C4-2B (cell line): ENCODE measurements at regions not wholly inside any gene's neighbourhood (a gene's known extent, or its start where the extent isn't known, plus 50 kb on each side); places are given as distances from the start of the nearest gene placed in this dataset.
"Not testable (repeated sequence)": the region's sequence is repeated elsewhere in the genome, so short reads cannot be mapped to it uniquely, and the experiment has no call there.

Source experiments
- ZFX ChIP-seq: fragments of 450-650 bp; IDR thresholded peaks from 2 replicates; pipeline ENCODE4 v1.6.1; 2017
- TF ChIP-seq, protein P1 (sequence below): fragments of 450-650 bp; conservative IDR thresholded peaks from 2 replicates; pipeline ENCODE4 v1.5.1; 2017; ENCODE audit warnings: mild to moderate bottlenecking

DNA sequence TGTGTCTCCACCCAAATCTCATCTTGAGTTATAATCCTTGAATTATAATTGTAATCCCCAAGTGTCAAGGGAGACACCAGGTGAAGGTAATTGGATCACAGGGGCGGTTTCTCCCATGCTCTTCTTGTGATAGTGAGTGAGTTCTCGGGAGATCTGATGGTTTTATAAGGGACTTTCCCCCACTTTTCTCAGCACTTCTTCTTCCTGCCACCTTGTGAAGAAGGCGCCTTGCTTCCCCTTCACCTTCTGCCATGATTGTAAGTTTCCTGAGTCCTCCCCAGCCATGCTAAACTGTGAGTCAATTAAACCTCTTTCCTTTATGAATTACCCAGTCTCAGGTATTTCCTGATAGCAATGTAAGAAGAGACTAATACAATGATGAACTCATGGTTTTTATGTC, 175.5 kb upstream of the SVIL start:
- TF ChIP-seq, protein P1, sequence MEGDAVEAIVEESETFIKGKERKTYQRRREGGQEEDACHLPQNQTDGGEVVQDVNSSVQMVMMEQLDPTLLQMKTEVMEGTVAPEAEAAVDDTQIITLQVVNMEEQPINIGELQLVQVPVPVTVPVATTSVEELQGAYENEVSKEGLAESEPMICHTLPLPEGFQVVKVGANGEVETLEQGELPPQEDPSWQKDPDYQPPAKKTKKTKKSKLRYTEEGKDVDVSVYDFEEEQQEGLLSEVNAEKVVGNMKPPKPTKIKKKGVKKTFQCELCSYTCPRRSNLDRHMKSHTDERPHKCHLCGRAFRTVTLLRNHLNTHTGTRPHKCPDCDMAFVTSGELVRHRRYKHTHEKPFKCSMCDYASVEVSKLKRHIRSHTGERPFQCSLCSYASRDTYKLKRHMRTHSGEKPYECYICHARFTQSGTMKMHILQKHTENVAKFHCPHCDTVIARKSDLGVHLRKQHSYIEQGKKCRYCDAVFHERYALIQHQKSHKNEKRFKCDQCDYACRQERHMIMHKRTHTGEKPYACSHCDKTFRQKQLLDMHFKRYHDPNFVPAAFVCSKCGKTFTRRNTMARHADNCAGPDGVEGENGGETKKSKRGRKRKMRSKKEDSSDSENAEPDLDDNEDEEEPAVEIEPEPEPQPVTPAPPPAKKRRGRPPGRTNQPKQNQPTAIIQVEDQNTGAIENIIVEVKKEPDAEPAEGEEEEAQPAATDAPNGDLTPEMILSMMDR: not testable (repeated sequence)
- TF ChIP-seq ZFX: not testable (repeated sequence)
